ENCODE measurements at regions not wholly inside any gene's neighbourhood (a gene's known extent, or its start where the extent isn't known, plus 50 kb on each side); places are given as distances from the start of the nearest gene placed in this dataset.

- Histone ChIP-seq H3K27me3 (ENCODE audit: control insufficient read depth in 4 of 4, insufficient read depth in 4 of 4, low read length in 3 of 4) (no peaks in the 10 kb centered on the region), H3K36me3 (ENCODE audit: control insufficient read depth in 4 of 4, insufficient read depth in 3 of 4, low read depth in 1 of 4, low read length in 3 of 4) (no peaks in the 10 kb centered on the region), H3K9me3 (ENCODE audit: control insufficient read depth in 4 of 4, low read length in 3 of 4) (no peaks in the 10 kb centered on the region), H3K4me1 (ENCODE audit: control insufficient read depth in 4 of 4, insufficient read depth in 4 of 4, low read length in 3 of 4) (no peaks in the 10 kb centered on the region), H3K9ac (ENCODE audit: low read depth in 1 of 2, low read length in 2 of 2) (no peak overlapping the region), H3K4me3 (ENCODE audit: low read depth in 1 of 3, low read length in 3 of 3) (no peak overlapping the region), H3K27ac (ENCODE audit: low read depth in 1 of 2, low read length in 2 of 2) (no peak overlapping the region)
- DNase-seq (ENCODE audit: low spot score), result no peak
- no peak for TF ChIP-seq TAF1 (conservative IDR thresholded peaks at IDR 0.05)
- TF ChIP-seq MAX (IDR thresholded peaks at IDR 0.05), result no peak
- no peak for TF ChIP-seq FOXA1 (IDR thresholded peaks at IDR 0.05)
- TF ChIP-seq EGR1 (IDR thresholded peaks at IDR 0.05; ENCODE audit: low read depth in 2 of 2), result no peak
- no peak for TF ChIP-seq HNF4G (IDR thresholded peaks at IDR 0.05)
- TF ChIP-seq RAD21 (IDR thresholded peaks at IDR 0.05), result no peak
- no peak for TF ChIP-seq RXRA (IDR thresholded peaks at IDR 0.05)
- no peak for TF ChIP-seq ATF3 (IDR thresholded peaks at IDR 0.05)
- no peak for TF ChIP-seq NR2F2 (IDR thresholded peaks at IDR 0.05)
- no peak for TF ChIP-seq ZBTB33 (IDR thresholded peaks at IDR 0.05)
- no peak for TF ChIP-seq HNF4A (conservative IDR thresholded peaks at IDR 0.05)
- no peak for TF ChIP-seq REST (IDR thresholded peaks at IDR 0.05)
- no peak for TF ChIP-seq FOXA2 (IDR thresholded peaks at IDR 0.05)
- TF ChIP-seq YY1 (IDR thresholded peaks at IDR 0.05), result no peak
- TF ChIP-seq JUND (IDR thresholded peaks at IDR 0.05), result no peak
- 64% methylated on average over 2 of the region's 2 CpGs for WGBS
Observed at GRCh38 chr3:73955494-73956070, 330.8 kb upstream of the PDZRN3 start.

GRCh38 chr3:73954506-73954905, 329.8 kb upstream of the PDZRN3 start:
- no peaks in the 10 kb centered on the region for H3K36me3 ChIP-seq (ENCODE audit: control insufficient read depth in 4 of 4, insufficient read depth in 3 of 4, low read depth in 1 of 4, low read length in 3 of 4)
- no peak for DNase-seq (ENCODE audit: low spot score)
- 80% methylated on average over 1 of the region's 1 CpG for WGBS
- no peaks in the 10 kb centered on the region for H3K27me3 ChIP-seq (ENCODE audit: control insufficient read depth in 4 of 4, insufficient read depth in 4 of 4, low read length in 3 of 4)
- H3K9me3 ChIP-seq (ENCODE audit: control insufficient read depth in 4 of 4, low read length in 3 of 4), result no peaks in the 10 kb centered on the region
- H3K9ac ChIP-seq (ENCODE audit: low read depth in 1 of 2, low read length in 2 of 2), result no peak overlapping the region
- TF ChIP-seq GABPA (IDR thresholded peaks at IDR 0.05 in 1 of 2, conservative IDR thresholded peaks at IDR 0.05 in 1 of 2) (no peak), HNF4G (IDR thresholded peaks at IDR 0.05) (no peak), FOXA2 (IDR thresholded peaks at IDR 0.05) (no peak), YY1 (IDR thresholded peaks at IDR 0.05) (no peak), RAD21 (IDR thresholded peaks at IDR 0.05) (no peak), SP1 (IDR thresholded peaks at IDR 0.05) (no peak), CTCF (IDR thresholded peaks at IDR 0.05; ENCODE audit: low read depth, low read length, missing input control) (no peak)
- no peak overlapping the region for H3K27ac ChIP-seq (ENCODE audit: low read depth in 1 of 2, low read length in 2 of 2)
- H3K4me3 ChIP-seq (ENCODE audit: low read depth in 1 of 3, low read length in 3 of 3), result no peak overlapping the region
- no peaks in the 10 kb centered on the region for H3K4me1 ChIP-seq (ENCODE audit: control insufficient read depth in 4 of 4, insufficient read depth in 4 of 4, low read length in 3 of 4)
